H1 (cell line): ENCODE measurements at regions not wholly inside any gene's neighbourhood (a gene's known extent, or its start where the extent isn't known, plus 50 kb on each side); places are given as distances from the start of the nearest gene placed in this dataset.

ENCODE experiments used
- GABPA ChIP-seq: IDR thresholded peaks from 2 replicates; pipeline ENCODE4 v1.6.1; 2011; ENCODE audit warnings: mild to moderate bottlenecking, low read length, moderate library complexity, borderline replicate concordance; ENCODE audit not compliant: insufficient read depth
- KDM1A ChIP-seq: fragments of 200-600, 300-600 bp; sonication (generic); IDR thresholded peaks from 2 replicates; pipeline ENCODE4 v1.7.1; 2016; ENCODE audit warnings: mild to moderate bottlenecking, low read length, borderline replicate concordance
- NRF1 ChIP-seq: IDR thresholded peaks from 2 replicates; pipeline ENCODE4 v1.6.1; 2011; ENCODE audit warnings: mild to moderate bottlenecking, low read depth, low read length, improper control_type of control experiment

DNA sequence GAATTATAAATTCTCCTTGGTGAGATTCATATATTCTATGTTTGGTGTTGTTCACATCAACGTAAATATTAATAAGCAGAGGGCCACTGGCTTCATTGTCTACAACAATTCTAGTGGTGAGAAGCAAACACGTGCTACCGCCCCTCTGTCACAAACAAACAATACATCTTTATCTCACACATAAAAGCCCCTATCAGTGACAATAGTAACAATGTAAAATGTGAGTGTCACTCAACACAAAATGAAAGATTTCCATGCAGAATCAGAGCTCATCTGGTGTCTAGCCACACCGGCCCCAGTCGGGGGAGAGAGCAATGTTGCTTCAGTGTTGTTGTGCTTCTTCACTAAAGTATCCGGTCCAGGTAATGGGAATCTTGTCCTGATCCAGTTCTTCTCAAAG is 932.6 kb downstream of the SOCS6 start:
- TF ChIP-seq NRF1 (no peak), GABPA (no peak), KDM1A (no peak)
